HEK293T (cell line): ENCODE measurements at regions not wholly inside any gene's neighbourhood (a gene's known extent, or its start where the extent isn't known, plus 50 kb on each side); places are given as distances from the start of the nearest gene placed in this dataset.

Experiments used
- CTCF ChIA-PET: fragments of 350-600 bp; formaldehyde crosslinking; extraction: SDS; loops from one replicate; lab custom pipeline; 2021; ENCODE audit warnings: antibody characterized with exemption, inconsistent platforms; lab: Yijun Ruan, JAX
- POLR2A ChIA-PET: fragments of 350-600 bp; formaldehyde crosslinking; extraction: SDS; loops from one replicate; lab custom pipeline; 2020; ENCODE audit warnings: antibody characterized with exemption, inconsistent platforms; lab: Yijun Ruan, JAX
- DNase-seq: peaks from one replicate; pipeline ENCODE4 v3.0.0; 2012; ENCODE audit warnings: mixed read lengths; ENCODE audit errors: extremely low spot score
- ARNT ChIP-seq: fragments of 450-650 bp; IDR thresholded peaks from 2 replicates; pipeline ENCODE4 v1.6.1; 2017; ENCODE audit warnings: mild to moderate bottlenecking
- BHLHE40 ChIP-seq: fragments of 450-650 bp; IDR thresholded peaks from 2 replicates; pipeline ENCODE4 v1.6.1; 2016; ENCODE audit warnings: mild to moderate bottlenecking, moderate library complexity, borderline replicate concordance
- CTBP1 ChIP-seq: fragments of 450-650 bp; IDR thresholded peaks from 2 replicates; pipeline ENCODE4 v1.6.1; 2016; ENCODE audit warnings: borderline replicate concordance
- ELF4 ChIP-seq: fragments of 450-650 bp; IDR thresholded peaks from 2 replicates; pipeline ENCODE4 v1.6.1; 2017; ENCODE audit warnings: antibody characterized with exemption
- FOXA1 ChIP-seq: fragments of 450-650 bp; IDR thresholded peaks from 2 replicates; pipeline ENCODE4 v1.6.1; 2016; ENCODE audit warnings: mild to moderate bottlenecking
- FOXK2 ChIP-seq: fragments of 450-650 bp; IDR thresholded peaks from 2 replicates; pipeline ENCODE4 v1.6.1; 2016; ENCODE audit warnings: mild to moderate bottlenecking
- FOXM1 ChIP-seq: fragments of 450-650 bp; IDR thresholded peaks from 2 replicates; pipeline ENCODE4 v1.6.1; 2017; ENCODE audit warnings: mild to moderate bottlenecking, borderline replicate concordance
- HDGF ChIP-seq: fragments of 450-650 bp; IDR thresholded peaks from 2 replicates; pipeline ENCODE4 v1.6.1; 2017; ENCODE audit warnings: antibody characterized with exemption, borderline replicate concordance
- L3MBTL2 ChIP-seq: fragments of 450-650 bp; conservative IDR thresholded peaks from 2 replicates; pipeline ENCODE4 v1.6.1; 2016; ENCODE audit warnings: mild to moderate bottlenecking
- LEF1 ChIP-seq: fragments of 450-650 bp; IDR thresholded peaks from 2 replicates; pipeline ENCODE4 v1.6.1; 2017; ENCODE audit warnings: mild to moderate bottlenecking, borderline replicate concordance
- NFRKB ChIP-seq: fragments of 450-650 bp; IDR thresholded peaks from 2 replicates; pipeline ENCODE4 v1.6.1; 2016; ENCODE audit warnings: mild to moderate bottlenecking, moderate library complexity
- PKNOX1 ChIP-seq: fragments of 450-650 bp; IDR thresholded peaks from 2 replicates; pipeline ENCODE4 v1.6.1; 2016
- SP1 ChIP-seq: fragments of 450-650 bp; IDR thresholded peaks from 2 replicates; pipeline ENCODE4 v1.6.1; 2017
- SUZ12 ChIP-seq: fragments of 450-650 bp; IDR thresholded peaks from 2 replicates; pipeline ENCODE4 v1.6.1; 2016; ENCODE audit warnings: mild to moderate bottlenecking
- TARDBP ChIP-seq: fragments of 450-650 bp; IDR thresholded peaks from 2 replicates; pipeline ENCODE4 v1.6.1; 2016
- ZNF384 ChIP-seq: fragments of 450-650 bp; IDR thresholded peaks from 2 replicates; pipeline ENCODE4 v1.6.1; 2016

GRCh38 chr3:73296859-73297258 is 235.4 kb downstream of the EBLN2 start:
- CTCF ChIA-PET: no interaction called here
- DNase-seq: no peak
- POLR2A ChIA-PET: no interaction called here
- no peak for TF ChIP-seq FOXA1
- no peak for TF ChIP-seq FOXM1
- TF ChIP-seq LEF1: no peak
- no peak for TF ChIP-seq SUZ12
- TF ChIP-seq L3MBTL2: no peak
- TF ChIP-seq ELF4: no peak
- TF ChIP-seq ARNT: no peak
- TF ChIP-seq SP1: no peak
- TF ChIP-seq TARDBP: no peak
- no peak for TF ChIP-seq NFRKB
- TF ChIP-seq HDGF: no peak
- no peak for TF ChIP-seq PKNOX1
- TF ChIP-seq BHLHE40: no peak

GRCh38 chr3:73298243-73299183 is 237.1 kb downstream of the EBLN2 start:
- POLR2A ChIA-PET: no interaction called here
- peak; percentile 67 for DNase-seq
- TF ChIP-seq FOXK2: no peak
- TF ChIP-seq SUZ12: no peak
- no peak for TF ChIP-seq HDGF
- TF ChIP-seq NFRKB: no peak
- TF ChIP-seq L3MBTL2: peak; percentile 33
- peak; percentile 93 for TF ChIP-seq CTBP1
- no peak for TF ChIP-seq ELF4
- peak; percentile 38; the same call in 1 of the 2 replicates for TF ChIP-seq FOXA1
- peak; percentile 58; the same call in 1 of the 2 replicates for TF ChIP-seq TARDBP
- peak; percentile 72; the same call in 1 of the 2 replicates for TF ChIP-seq LEF1
- TF ChIP-seq ZNF384: no peak
- TF ChIP-seq BHLHE40: peak; percentile 29; the same call in 1 of the 2 replicates
- TF ChIP-seq FOXM1: no peak; the same call in 1 of the 2 replicates
- TF ChIP-seq PKNOX1: peak; percentile 97
- peak; percentile 90 for TF ChIP-seq ARNT
- no peak for TF ChIP-seq SP1
- CTCF ChIA-PET: no interaction called here

GRCh38 chr3:73299184-73299691 is 237.8 kb downstream of the EBLN2 start:
- TF ChIP-seq ZNF384 (no peak), PKNOX1 (no peak), ELF4 (no peak), LEF1 (no peak), SUZ12 (no peak), FOXM1 (no peak), BHLHE40 (no peak)
- ChIA-PET CTCF (no interaction called here), POLR2A (no interaction called here)
- no peak for DNase-seq

- no peak for DNase-seq
- TF ChIP-seq ZNF384: no peak
- TF ChIP-seq CTBP1: no peak
- TF ChIP-seq FOXK2: no peak
- CTCF ChIA-PET: interaction anchor here (0.9 kb wide), 1 partner anchor 11 kb away, joined by 4 read pairs; no protein-coding TSS in a partner anchor
- POLR2A ChIA-PET: no interaction called here
Measured at GRCh38 chr3:73314151-73314951, 252.9 kb downstream of the EBLN2 start.

- ChIA-PET CTCF (no interaction called here), POLR2A (no interaction called here)
- no peak for TF ChIP-seq NFRKB
- TF ChIP-seq PKNOX1: no peak
- TF ChIP-seq FOXM1: no peak
- TF ChIP-seq LEF1: no peak
- TF ChIP-seq BHLHE40: no peak
- TF ChIP-seq ZNF384: no peak
- no peak for TF ChIP-seq SUZ12
- TF ChIP-seq ELF4: no peak
- no peak for TF ChIP-seq L3MBTL2
- no peak for TF ChIP-seq CTBP1
- TF ChIP-seq TARDBP: no peak
- TF ChIP-seq SP1: no peak
- no peak for TF ChIP-seq HDGF
- TF ChIP-seq FOXK2: no peak
- TF ChIP-seq FOXA1: no peak
- no peak for DNase-seq
Measured at GRCh38 chr3:73315706-73316105, 254.2 kb downstream of the EBLN2 start.
